SK-N-SH (cell line): ENCODE measurements at regions not wholly inside any gene's neighbourhood (a gene's known extent, or its start where the extent isn't known, plus 50 kb on each side); places are given as distances from the start of the nearest gene placed in this dataset.

Source experiments
- CHD2 ChIP-seq: fragments of 150-350 bp; IDR thresholded peaks from 2 replicates; pipeline ENCODE4 v1.6.1; 2018; ENCODE audit warnings: low read length; ENCODE audit not compliant: partially characterized antibody
- CTCF ChIP-seq: fragments of 200-600 bp; sonication (generic); IDR thresholded peaks from 2 replicates; pipeline ENCODE4 v1.6.1; 2017; ENCODE audit warnings: antibody characterized with exemption, mild to moderate bottlenecking, moderate library complexity
- EP300 ChIP-seq, 2 experiments: IDR thresholded peaks; 2 replicates each; pipeline versions ENCODE4 v1.4.0 to v1.6.1; 2012; ENCODE audit warnings: borderline replicate concordance in 1 of 2, low read depth in 1 of 2, low read length in 1 of 2
- GABPA ChIP-seq: IDR thresholded peaks from 2 replicates; pipeline ENCODE4 v1.4.0; 2012; ENCODE audit warnings: low read depth, mild to moderate bottlenecking
- NFIC ChIP-seq: IDR thresholded peaks from 2 replicates; pipeline ENCODE4 v1.4.0; 2012; ENCODE audit warnings: borderline replicate concordance
- YY1 ChIP-seq: IDR thresholded peaks from 2 replicates; pipeline ENCODE4 v1.4.0; 2012; ENCODE audit warnings: low read depth, mild to moderate bottlenecking
- TF ChIP-seq, protein P1 (sequence below): fragments of 150-350 bp; IDR thresholded peaks from 2 replicates; pipeline ENCODE4 v1.6.1; 2017; ENCODE audit warnings: antibody characterized with exemption, low read length, low read depth, borderline replicate concordance
- TF ChIP-seq, protein P2 (sequence below): IDR thresholded peaks from 2 replicates; pipeline ENCODE4 v1.4.0; 2012; ENCODE audit warnings: low read depth

DNA sequence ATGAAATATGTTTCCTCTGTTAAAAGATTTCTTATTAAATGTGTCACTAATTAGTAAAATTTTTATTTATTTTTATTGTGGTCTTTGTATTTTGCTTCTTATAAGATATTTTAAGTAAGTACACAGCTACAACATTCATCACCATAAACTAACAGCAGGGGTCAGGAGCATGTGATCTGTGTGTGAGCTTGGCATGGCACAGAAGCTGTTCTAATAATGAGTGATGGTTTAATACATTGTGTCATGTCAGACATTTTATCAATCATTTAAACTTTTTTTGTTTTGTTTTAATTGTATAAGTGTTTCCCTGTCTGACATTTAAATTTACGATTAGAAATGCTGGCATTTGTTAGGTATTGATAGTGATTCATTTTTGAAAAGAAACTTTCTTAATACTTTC is 585.4 kb downstream of the DSC3 start:
- no peak for TF ChIP-seq NFIC
- TF ChIP-seq YY1, result no peak
- no peak for TF ChIP-seq CHD2
- TF ChIP-seq, protein P1, sequence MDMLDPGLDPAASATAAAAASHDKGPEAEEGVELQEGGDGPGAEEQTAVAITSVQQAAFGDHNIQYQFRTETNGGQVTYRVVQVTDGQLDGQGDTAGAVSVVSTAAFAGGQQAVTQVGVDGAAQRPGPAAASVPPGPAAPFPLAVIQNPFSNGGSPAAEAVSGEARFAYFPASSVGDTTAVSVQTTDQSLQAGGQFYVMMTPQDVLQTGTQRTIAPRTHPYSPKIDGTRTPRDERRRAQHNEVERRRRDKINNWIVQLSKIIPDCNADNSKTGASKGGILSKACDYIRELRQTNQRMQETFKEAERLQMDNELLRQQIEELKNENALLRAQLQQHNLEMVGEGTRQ, result no peak
- no peak; the same call in 1 of the 2 replicates for TF ChIP-seq CTCF
- TF ChIP-seq EP300 (IDR thresholded peaks at IDR 0.05; ENCODE audit: borderline replicate concordance in 1 of 2, low read depth in 1 of 2, low read length in 1 of 2), result no peak
- no peak for TF ChIP-seq GABPA
- TF ChIP-seq, protein P2, sequence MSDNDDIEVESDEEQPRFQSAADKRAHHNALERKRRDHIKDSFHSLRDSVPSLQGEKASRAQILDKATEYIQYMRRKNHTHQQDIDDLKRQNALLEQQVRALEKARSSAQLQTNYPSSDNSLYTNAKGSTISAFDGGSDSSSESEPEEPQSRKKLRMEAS, result no peak
